GM21390 (cell line): ENCODE measurements at regions not wholly inside any gene's neighbourhood (a gene's known extent, or its start where the extent isn't known, plus 50 kb on each side); places are given as distances from the start of the nearest gene placed in this dataset.

Source experiments
- ATAC-seq: cut with Tn5 transposase; IDR thresholded peaks from one replicate; pipeline ENCODE4 v1.9.1; 2021; ENCODE audit not compliant: unreplicated experiment

DNA sequence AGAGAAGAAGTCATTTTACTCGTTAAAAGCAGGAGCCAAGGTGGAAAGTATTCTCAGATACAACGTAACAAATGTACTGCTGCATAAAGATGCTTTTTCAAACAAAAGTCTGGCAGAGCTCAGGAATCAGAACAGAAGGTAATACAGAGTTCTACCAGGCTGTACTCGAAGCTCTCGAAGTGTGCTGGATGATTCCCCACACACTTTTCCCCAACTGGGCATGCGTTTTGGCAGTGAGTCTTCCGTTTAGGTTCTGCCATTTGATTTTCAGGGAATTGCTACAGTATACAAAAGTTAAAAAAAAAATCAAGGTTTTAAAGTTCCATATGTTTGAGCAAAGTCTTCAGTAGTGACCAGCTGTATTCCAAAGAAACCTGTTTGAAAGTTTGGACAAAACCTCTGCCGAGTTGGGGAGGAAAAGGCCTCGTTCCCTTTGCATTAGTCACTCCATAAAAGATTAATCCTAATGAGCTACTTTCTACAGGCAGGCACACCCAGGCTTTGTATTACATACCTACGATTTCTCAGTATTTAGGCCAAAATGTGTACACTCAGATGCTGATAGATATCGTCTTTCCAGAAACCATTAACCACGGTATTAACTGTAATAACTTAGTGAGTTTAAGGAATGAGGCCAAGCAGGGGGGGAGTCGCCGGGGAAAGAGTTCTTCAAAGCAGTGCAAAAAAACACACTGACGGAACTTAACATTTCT is 477.1 kb downstream of the LMO4 start:
- ATAC-seq, result no peak

DNA sequence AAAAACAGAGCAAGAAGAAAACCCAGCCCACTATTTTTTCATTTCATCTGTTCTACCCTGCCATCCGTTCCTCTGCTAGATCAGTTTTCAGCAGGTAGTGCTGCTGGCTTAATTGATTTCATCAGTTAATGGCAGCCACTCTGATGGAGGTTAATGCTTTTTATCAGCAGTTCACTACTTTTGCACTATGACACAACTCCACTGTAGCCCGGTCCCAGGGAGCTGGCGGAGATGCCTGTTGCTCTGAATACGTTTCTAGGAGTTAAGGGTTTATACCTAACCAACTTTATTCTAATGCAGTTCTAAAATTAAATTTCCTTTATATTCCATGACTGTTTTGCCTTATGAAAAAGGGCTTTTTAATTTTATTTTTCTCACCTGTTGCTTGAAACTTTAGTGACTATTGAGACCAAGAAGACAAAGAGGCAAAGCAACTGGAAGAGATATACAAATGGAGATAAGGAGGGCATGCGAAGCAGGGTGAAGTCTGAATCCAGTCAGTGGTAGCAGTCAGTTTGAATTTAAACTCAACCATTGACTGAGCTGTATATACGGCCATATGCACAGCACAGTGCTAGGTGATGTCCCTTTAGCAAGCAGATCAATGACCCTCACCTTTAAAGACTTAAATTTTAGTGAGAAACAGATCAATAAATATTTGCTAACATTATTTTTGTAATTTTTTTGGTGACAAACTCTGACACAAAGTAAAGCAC is 477.9 kb downstream of the LMO4 start:
- no peak for ATAC-seq

DNA sequence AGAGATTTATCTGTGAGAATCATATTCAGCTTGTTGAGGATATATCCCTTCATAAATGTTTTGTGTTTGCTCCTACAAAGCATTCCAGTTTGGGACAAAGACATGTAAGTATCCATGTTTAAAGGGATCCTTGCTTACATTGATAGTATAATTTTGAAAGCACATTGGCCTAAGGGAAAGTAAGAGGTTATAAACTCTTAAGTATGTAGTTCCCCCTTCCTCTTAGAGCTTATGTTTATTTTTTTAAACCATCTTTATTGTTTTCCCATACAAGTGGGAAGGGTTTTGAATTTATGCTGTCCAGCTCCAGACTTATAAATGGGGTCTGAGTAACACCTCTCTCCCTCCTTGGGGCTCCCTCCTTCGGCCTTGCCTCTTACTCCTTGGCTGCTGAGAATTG is 481.5 kb downstream of the LMO4 start:
- no peak for ATAC-seq

DNA sequence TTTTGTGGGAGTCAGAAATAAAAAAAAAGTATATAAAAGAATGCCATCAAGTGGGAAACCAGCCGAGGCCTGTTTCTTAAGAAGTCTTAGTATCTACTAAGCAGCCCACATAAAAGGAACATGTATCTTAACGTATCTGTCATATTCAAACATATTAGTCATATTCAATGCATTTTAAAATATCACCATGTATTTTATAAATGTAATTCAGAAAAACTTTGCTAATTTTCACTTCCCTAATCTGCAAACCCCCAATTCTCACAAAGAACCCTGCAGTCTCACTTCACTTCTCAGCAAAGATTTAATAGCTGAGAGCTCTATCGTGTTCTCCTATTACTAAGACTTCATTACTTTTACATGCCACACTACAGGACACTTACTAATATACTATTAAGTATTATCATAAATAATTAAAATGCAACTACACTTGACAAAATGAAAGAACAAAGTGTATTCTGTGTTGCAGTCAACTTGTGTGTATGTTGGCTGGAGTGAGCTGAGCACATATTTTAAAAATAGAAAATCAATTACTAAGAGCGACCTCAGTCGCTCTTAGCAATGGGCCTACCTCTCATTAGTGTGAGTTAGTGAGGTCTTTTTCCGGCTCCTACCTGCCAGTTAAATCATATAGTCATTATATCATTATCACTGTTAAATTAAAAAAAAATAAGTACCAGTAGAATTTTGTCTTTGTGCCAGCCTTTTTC is 484.3 kb downstream of the LMO4 start:
- peak; percentile 91 for ATAC-seq

DNA sequence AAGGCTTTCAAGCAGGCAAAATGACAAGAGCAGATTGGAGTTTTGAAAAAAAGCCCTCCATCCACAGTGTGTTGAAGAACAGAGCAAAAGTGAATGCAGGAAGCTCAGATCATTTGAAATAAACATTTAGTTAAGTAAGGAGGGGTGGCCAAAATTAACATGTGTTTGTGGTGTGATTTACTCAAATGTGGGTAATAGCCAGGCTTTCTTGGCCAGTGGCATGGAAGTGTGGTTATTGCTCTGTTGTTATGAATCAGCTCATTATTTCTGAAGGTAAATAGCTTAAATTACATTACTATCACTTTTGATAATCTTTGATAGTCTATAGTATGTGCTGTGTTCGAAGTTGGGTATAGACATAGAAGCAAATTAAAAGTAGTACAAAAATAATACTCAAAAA is 485.9 kb downstream of the LMO4 start:
- ATAC-seq, result no peak

DNA sequence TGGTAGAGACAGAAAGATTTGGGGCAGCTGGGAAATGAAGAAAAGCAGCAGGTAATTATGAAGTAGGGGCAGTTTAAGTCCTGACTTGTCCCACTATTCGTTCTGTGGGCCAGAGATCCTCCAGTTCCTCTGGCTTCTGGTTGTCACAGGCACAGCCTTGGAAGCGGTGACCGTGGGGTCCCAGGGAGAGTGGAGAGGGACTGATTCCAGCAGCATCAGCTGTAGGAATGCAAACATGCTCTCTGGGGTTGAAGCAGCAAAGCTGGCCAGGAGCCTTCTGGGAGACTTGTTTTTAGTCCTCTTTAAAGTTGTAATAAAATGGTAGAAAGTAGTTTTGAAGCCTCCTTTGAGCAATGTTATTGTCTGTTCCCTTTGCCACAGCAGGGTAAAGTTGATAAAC is 488.0 kb downstream of the LMO4 start:
- no peak for ATAC-seq

DNA sequence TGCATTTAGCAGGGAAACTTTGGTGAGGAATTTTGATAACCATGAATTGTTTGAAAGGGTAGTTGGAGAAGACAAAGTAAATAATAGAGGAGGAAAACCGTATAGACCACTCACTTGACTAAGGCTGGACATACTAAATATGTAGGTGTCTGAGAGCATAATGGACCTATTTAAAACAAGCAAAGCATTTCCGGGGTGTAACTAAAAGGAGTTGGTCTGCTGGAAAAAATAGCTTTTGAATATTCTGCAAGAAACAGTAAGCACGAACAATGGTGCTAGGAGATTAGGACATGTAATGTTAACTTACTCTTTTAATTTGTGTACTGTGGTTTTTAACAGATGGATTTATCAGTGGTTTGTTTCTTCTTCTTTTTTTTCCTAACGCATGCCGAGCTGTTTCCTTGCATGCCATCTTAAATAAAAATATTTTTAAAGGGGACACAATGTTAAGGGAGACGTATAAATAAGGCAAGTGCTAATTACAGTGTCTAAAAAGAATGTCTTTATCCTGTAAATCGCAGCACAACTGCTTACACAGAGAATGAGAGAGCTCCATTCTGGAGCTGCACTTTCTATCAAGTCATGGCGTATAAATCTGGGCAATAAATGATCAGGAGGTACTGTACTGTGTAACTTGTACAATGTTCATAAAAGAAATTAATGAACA is 492.1 kb downstream of the LMO4 start:
- ATAC-seq, result no peak

DNA sequence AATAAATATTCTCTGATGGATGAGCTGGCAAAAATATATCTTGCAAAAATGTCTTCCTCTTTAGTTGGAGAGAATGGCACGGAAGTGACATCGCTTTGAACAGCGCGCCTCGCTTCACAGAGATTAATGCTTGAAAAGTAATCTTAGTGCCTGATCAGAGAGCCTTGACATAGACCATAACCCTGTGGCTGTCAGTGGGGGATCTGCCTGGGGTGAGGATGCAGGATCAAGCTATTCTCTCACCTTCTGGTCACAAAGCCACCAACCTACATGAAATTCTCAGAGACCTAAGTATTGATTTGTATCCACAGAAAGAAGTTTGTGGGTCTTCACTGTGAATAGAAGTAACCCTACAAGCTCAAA is 492.6 kb downstream of the LMO4 start:
- ATAC-seq, result no peak

DNA sequence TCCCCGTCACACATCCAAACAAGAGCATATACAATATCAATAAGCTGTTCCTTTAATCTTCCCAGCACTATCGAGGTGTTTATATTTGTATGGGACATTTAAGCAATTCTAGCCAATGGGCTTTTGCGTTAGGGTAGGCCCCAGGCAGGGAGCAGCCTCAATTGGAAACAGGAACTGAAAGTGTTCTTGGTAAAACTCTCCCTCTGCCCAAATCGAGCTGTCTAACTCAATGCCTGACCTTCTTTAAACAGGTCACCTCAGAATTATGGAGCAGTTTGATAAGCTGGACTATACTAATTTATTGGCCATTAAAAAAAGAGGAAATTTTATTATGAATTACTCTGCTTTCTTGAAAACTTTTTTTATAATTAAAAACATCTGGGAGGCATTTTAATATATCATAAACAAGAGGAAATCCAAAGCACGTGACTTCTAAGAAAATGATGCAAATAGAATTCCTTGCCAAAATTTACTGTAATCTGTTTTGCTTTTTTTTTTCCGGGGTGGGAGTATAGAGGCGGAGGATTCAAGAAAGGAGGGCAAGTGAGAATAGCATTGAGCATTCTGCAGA is 498.1 kb downstream of the LMO4 start:
- ATAC-seq, result peak; percentile 97

DNA sequence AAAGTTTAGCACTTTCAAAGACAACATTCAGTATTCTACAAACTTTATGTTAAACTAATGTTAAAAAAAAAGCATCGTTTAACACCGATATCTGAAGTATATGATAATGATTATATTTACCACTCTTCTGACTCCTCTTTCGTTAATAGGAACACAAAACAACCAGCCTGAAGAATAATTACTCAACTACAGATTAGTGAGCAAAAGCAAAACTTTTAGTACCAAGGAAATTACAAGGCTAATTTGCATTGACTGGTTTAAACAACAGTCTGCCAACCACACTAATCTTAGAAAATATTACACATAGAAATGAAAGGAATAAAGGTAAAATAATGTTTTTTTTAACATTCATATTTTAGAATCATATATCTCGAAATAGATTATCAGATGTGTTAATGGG is 500.7 kb downstream of the LMO4 start:
- ATAC-seq, result no peak

DNA sequence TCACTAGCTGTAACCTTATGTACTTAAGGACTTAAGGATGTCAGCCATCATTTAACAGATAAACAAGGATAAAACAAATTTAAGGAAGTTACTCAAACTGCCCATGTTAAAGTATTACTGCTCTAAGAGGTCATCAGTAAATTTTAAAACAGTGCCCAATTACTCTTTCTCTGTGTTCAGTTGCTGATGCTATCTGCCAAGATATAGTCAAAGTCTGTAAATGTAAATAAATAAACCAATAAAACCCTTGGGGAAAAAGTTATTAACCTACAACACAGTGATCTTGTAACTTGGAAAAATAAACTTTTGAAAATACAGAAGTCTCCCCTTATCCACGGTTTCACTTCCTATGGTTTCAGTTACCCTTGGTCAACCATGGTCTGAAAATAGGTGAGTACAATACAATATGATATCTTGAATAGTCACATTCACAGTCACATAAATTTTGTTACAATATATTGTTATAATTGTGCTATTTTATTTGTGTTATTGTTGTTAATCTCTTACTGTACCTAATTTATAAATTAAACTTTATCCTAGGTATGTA is 501.8 kb downstream of the LMO4 start:
- no peak for ATAC-seq

DNA sequence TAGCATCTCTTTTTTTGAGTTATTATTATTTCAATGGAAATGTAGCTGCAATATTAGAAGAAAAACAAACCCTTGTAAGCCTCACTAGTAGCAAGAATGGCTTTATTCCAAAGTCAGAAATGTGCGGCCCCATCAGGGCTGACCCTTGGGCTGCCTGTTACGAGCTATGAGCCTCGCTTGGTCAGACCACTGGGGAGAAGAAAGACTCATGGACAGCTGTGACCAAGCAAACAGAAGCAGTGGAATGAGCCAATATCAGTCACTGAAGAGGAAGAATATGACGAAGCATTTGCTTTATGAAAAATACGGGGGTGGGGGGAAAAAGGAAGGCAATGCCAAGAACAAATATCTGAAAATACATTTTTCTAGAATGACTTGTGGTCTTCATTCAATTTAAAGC is 504.5 kb downstream of the LMO4 start:
- no peak for ATAC-seq

DNA sequence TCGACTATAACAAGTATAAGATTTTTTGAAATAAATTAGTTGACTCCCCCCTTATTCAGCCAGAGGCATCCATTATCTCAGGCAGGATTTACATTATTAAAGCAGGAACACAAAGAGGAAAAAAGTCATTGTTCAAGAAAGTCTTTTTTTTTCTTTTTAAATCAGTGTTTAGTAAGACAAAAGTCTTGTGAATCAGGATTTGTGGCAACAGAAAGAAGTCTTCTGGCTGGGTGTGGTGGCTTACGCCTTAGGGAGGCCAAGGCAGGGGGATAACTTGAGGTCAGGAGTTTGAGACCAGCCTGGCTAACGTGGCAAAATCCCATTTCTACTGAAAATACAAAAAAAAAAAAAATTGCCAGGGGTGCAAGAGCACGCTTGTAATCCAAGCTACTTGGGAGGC is 505.5 kb downstream of the LMO4 start:
- no peak for ATAC-seq

DNA sequence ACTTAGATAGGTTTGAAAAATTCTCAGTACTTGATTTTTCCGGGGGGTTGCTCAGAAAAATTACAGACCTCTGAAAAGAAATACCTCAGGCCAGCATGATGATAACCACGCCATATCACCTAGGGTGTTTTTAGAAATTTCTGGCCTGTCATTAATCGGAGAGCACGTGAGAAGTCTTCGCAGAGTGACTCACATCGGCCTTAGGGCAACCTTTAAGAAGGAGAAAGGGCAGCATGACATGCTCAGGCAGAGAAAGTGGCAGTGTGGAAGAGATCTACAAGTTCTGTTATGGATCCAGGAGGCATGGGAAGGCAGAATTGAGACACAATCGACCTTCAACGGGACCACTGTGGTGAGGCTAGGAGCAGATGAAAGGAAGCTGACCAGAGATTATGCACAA is 506.3 kb downstream of the LMO4 start:
- no peak for ATAC-seq

DNA sequence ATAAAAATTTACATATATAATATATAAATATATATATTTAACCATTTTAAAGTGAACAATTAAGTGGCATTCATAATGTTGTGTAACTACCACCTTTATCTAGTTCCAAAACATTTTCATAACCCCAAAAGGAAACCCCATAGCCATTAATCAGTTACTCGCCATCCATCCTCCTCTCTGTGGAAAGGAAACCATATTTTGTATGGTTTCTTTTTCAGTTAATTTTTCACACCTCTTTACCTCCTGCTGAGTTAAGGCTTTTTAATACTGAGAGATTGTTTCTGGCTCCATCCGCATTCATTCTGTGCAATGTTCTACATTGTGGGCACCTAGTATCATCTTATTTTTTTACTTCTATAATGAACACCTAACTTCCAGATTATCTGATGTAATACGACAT is 512.1 kb downstream of the LMO4 start:
- peak; percentile 92 for ATAC-seq

DNA sequence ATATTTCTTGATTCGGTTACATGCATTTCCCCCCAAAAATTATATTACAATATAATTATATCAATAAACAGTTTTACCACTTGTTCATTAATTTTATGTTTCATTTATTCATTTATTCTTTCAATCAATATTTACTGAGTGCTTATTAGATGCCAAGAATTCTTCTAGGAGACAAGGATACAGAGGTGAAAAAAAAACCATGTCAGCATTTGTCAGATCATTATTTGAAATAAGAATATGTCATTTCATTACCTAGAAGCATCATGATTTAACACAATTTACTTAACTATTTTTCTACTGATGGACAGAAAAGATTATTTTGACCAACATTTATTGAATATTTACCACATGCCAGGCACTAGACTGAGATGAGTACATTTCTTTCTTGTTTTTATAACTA is 512.7 kb downstream of the LMO4 start:
- no peak for ATAC-seq

DNA sequence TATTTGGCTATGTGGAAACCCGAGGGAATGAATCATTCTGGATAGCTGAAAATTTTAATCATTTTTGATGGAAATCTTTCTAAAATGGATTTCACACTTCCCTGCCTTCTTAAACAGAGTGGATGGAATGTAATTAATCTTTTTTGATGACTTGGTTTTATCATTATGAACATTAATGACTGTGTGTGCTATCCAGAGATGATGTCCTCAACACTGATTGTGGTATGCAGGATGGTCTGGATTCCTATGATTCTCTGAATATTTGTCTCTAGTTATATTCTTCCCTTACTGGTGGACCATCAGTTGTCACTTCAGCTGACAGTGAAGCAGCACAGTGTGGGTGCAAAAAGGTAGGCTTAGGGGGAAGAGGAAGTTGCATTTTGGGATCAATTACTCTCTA is 513.5 kb downstream of the LMO4 start:
- ATAC-seq, result no peak

DNA sequence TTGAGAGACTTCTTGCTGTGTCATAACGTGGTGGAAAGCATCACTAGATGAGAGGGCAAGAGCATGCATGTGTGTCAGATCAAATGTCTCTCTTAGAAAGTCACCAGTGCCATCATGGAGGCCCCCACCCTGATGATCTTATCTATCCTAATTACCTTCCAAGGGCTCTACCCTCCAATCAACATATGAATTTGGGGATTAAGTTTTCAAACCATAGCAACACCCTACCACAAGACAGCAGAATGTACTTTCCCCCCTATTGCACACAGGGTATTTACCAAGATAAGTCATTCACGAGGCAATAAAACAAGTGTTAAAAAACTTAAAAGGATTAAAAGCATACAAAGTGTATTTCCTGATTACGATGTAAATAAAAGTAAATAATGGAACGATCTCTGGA is 515.6 kb downstream of the LMO4 start:
- ATAC-seq, result no peak

DNA sequence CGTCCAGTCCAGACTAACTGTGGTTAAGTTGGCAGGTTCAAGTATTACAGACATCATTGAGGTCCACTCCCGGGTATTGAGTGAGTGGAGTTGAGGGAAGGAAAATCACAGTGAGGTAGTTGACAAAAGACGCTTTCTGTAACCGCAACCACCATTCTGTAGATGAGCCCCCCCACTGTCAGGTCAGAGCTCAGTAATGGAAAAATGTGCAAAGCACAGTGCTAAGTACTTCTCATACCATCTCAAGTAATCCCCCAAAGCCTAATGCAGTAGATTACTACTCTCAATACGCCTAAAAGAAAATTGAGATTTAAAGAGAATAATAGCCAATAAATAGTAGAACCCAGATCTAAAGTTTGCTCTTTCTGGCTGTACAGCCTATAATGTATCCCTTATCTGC is 522.8 kb downstream of the LMO4 start:
- ATAC-seq, result no peak

DNA sequence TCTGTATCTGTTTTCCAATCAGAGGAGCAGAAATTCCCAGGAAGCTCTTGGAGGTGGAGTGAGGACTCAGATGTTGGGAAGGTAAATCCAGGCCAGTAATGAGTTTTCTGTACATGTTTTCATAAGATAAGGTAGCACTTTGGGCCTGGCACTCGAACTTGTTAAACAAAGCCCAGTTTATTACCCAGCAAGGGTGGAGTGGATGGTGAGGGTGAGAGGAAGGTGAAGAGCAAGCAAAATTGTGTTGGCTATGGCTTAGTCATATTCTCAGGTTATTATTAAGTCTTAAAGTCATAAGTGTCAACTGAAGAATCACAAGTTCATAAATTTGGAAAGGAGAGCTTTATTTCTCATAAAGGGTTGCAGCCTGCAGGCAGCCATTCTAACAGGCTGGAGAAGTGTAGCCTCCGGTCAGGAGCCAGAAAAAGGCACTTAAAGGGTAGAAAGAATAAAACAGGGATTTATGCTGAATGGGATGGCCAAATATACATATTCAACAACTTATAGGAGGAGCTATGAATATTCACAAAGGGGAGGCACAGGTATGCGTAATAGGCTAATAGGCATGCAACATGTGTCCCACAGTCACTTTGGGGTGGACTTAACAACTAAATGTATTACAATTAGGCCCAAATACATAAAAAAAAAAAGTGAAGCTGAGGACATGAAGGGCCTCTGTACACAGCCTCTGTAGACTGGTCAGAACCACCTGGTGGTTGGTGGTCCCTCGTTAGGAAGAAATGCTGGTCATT is 523.9 kb downstream of the LMO4 start:
- ATAC-seq, result no peak
